ENCODE measurements at regions not wholly inside any gene's neighbourhood (a gene's known extent, or its start where the extent isn't known, plus 50 kb on each side); places are given as distances from the start of the nearest gene placed in this dataset.

- Histone ChIP-seq H4K5ac (ENCODE audit: insufficient read length, low read depth, low read length) (no peak overlapping the region), H2AK5ac (ENCODE audit: insufficient read length, low read length) (no peak overlapping the region), H3K23ac (ENCODE audit: insufficient read length, low read depth, low read length) (no peak overlapping the region), H3K4me1 (ENCODE audit: insufficient read depth, low read length) (no peaks in the 10 kb centered on the region; the same call in 1 of the 2 replicates), H2BK5ac (ENCODE audit: insufficient read length, low read length) (no peak overlapping the region), H3K27me3 (ENCODE audit: insufficient read depth, low read length) (no peaks in the 10 kb centered on the region), H2AFZ (ENCODE audit: low read length) (no peak overlapping the region), H3K9ac (ENCODE audit: extremely low read depth, insufficient read length, low read length) (no peak overlapping the region), H2BK120ac (ENCODE audit: low read depth, low read length, poor library complexity, severe bottlenecking) (no peak overlapping the region), H3K4ac (ENCODE audit: low read depth, low read length) (no peak overlapping the region), H3K9me3 (ENCODE audit: control insufficient read depth, low read depth, low read length) (no peaks in the 10 kb centered on the region), H2BK20ac (ENCODE audit: low read depth, low read length, poor library complexity, severe bottlenecking) (no peak overlapping the region), H4K8ac (replicated peaks; ENCODE audit: insufficient read length, low read depth, low read length) (no peak overlapping the region), H2BK12ac (ENCODE audit: insufficient read length, low read depth, low read length) (no peak overlapping the region), H3K27ac (ENCODE audit: insufficient read length, low read depth, low read length) (no peak overlapping the region), H3K14ac (ENCODE audit: insufficient read depth, low read length) (no peak overlapping the region), H3K18ac (ENCODE audit: insufficient read length, low read depth, low read length) (no peak overlapping the region), H3T11ph (ENCODE audit: low read length) (no peak overlapping the region), H3K79me1 (ENCODE audit: insufficient read depth, low read depth, low read length, poor library complexity, severe bottlenecking) (no peaks in the 10 kb centered on the region), H2BK15ac (ENCODE audit: low read depth, low read length) (no peak overlapping the region), H3K79me2 (ENCODE audit: insufficient read depth, low read length) (no peaks in the 10 kb centered on the region), H3K23me2 (ENCODE audit: insufficient read length, low read depth, low read length, poor library complexity, severe bottlenecking) (no peaks in the 10 kb centered on the region), H4K91ac (ENCODE audit: insufficient read length, low read depth, low read length) (no peak overlapping the region), H4K20me1 (ENCODE audit: control insufficient read depth, insufficient read depth, insufficient read length) (no peaks in the 10 kb centered on the region), H3K4me2 (ENCODE audit: insufficient read depth, insufficient read length, low read length) (no peak overlapping the region), H3K56ac (ENCODE audit: insufficient read length, low read depth, low read length) (no peak overlapping the region)
- Mint-ChIP-seq H3K4me3 (no peak overlapping the region), H3K36me3 (ENCODE audit: insufficient read depth in 1 of 3, low read depth in 3 of 3) (no peaks in the 10 kb centered on the region; a peak in 1 of 7 replicates), H3K27me3 (ENCODE audit: low read depth) (no peaks in the 10 kb centered on the region), H3K27ac (no peak overlapping the region), H3K9me3 (no peaks in the 10 kb centered on the region), H3K4me1 (peaks cover 7 to 9% of the 10 kb centered on the region in 2 experiments)
- no CpG with 5 or more reads among the region's 1 CpG for WGBS (ENCODE audit: extremely low coverage, insufficient read length, low lambda C conversion rate)
- no peak for DNase-seq
- no peak for TF ChIP-seq CTCF (conservative IDR thresholded peaks at IDR 0.05)
These were observed 57.4 kb upstream of the FLT1 start for GRCh38 chr13:28552288-28552687.

All from H9 (cell line).